ENCODE measurements at regions not wholly inside any gene's neighbourhood (a gene's known extent, or its start where the extent isn't known, plus 50 kb on each side); places are given as distances from the start of the nearest gene placed in this dataset.

DNA sequence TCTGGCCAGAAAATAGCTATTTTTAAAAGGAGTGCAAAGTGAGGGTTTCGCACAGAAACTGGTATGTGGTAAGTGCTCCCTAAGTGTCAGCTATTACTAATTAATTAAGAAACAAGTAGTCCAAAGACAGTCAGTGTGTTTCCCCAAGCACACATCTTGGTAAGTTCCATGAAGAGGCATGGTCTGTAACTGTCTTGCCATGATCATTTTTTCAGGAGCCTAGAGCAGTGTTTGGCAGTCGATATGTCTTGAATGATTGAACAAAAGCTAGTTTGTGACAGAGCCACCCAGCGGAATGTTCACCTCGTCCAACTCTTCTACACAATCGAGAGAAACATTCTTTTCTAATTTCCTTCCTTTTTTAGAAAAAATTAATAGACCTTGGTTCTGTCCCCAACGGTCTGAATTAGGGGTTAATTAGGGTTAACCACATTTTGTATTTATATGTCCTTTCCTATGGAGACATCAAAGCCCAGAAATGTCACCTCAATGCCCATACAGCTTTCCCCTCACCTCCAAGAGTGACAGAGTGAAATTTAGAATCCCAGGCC is 57.6 kb upstream of the FTH1 start:
- TF ChIP-seq, protein P1, sequence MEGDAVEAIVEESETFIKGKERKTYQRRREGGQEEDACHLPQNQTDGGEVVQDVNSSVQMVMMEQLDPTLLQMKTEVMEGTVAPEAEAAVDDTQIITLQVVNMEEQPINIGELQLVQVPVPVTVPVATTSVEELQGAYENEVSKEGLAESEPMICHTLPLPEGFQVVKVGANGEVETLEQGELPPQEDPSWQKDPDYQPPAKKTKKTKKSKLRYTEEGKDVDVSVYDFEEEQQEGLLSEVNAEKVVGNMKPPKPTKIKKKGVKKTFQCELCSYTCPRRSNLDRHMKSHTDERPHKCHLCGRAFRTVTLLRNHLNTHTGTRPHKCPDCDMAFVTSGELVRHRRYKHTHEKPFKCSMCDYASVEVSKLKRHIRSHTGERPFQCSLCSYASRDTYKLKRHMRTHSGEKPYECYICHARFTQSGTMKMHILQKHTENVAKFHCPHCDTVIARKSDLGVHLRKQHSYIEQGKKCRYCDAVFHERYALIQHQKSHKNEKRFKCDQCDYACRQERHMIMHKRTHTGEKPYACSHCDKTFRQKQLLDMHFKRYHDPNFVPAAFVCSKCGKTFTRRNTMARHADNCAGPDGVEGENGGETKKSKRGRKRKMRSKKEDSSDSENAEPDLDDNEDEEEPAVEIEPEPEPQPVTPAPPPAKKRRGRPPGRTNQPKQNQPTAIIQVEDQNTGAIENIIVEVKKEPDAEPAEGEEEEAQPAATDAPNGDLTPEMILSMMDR (IDR thresholded peaks at IDR 0.05) = no peak
- TF ChIP-seq POLR2A (IDR thresholded peaks at IDR 0.05) = no peak
